ENCODE measurements at regions not wholly inside any gene's neighbourhood (a gene's known extent, or its start where the extent isn't known, plus 50 kb on each side); places are given as distances from the start of the nearest gene placed in this dataset.

GRCh38 chr1:164064501-164064900 is 494.5 kb upstream of the PBX1 start:
- Mint-ChIP-seq H3K4me3 (no peak overlapping the region), H3K4me1 (no peaks in the 10 kb centered on the region), H3K9me3 (peaks cover 0 to 5% (median 5%) of the 10 kb centered on the region in 6 donors), H3K27me3 (ENCODE audit: low read depth in 3 of 3) (peaks cover 0 to 2% (median 0%) of the 10 kb centered on the region in 3 donors), H3K36me3 (no peaks in the 10 kb centered on the region), H3K27ac (no peak overlapping the region)
- DNase-seq: no peak

- Mint-ChIP-seq H3K36me3 (peaks cover 0 to 4% (median 0%) of the 10 kb centered on the region in 3 donors), H3K27ac (no peak overlapping the region), H3K4me1 (no peaks in the 10 kb centered on the region), H3K27me3 (ENCODE audit: low read depth in 3 of 3) (peaks cover 0 to 2% (median 0%) of the 10 kb centered on the region in 3 donors), H3K9me3 (peaks cover 11 to 36% (median 23%) of the 10 kb centered on the region in 6 donors), H3K4me3 (no peak overlapping the region)
- no peak for DNase-seq
Observed at GRCh38 chr1:164071288-164071687, 487.7 kb upstream of the PBX1 start.

GRCh38 chr1:164086832-164087231 is 472.2 kb upstream of the PBX1 start:
- no peak overlapping the region for H3K4me3 Mint-ChIP-seq
- no peaks in the 10 kb centered on the region for H3K27me3 Mint-ChIP-seq (ENCODE audit: low read depth in 3 of 3)
- no peak overlapping the region for H3K27ac Mint-ChIP-seq
- H3K9me3 Mint-ChIP-seq: peaks cover 0 to 20% (median 5%) of the 10 kb centered on the region in 6 donors
- no peaks in the 10 kb centered on the region for H3K36me3 Mint-ChIP-seq
- no peaks in the 10 kb centered on the region for H3K4me1 Mint-ChIP-seq
- no peak for DNase-seq

DNA sequence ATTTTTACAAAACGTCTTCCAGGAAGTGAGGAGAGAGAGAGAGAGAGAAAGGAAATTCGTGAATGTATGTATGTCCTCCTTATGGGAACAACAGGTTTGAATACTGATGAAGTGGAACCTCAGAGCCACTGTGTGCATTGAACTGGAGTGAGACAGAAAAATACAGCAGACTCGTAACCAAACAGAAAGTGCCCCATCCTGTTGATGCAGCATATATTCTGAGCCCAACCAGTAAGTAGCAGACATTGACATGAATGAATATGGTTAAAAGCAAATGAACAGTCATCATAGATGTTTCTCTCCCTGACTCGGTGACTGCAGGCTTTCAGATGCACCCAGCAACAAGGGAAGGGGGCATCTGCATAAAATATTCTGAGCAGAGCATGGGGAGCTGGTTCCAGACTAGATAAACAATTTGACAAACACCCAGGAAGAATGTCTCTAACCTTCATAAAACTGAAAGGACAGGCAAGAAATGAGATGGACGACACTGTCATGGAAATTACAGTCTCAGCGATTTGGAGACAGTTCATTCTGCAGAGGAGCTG is 471.0 kb upstream of the PBX1 start:
- Mint-ChIP-seq H3K27ac (no peak overlapping the region), H3K27me3 (ENCODE audit: low read depth in 3 of 3) (no peaks in the 10 kb centered on the region), H3K4me3 (no peak overlapping the region), H3K4me1 (no peaks in the 10 kb centered on the region), H3K9me3 (peaks cover 2 to 25% (median 5%) of the 10 kb centered on the region in 6 donors), H3K36me3 (no peaks in the 10 kb centered on the region)
- no peak for DNase-seq

DNA sequence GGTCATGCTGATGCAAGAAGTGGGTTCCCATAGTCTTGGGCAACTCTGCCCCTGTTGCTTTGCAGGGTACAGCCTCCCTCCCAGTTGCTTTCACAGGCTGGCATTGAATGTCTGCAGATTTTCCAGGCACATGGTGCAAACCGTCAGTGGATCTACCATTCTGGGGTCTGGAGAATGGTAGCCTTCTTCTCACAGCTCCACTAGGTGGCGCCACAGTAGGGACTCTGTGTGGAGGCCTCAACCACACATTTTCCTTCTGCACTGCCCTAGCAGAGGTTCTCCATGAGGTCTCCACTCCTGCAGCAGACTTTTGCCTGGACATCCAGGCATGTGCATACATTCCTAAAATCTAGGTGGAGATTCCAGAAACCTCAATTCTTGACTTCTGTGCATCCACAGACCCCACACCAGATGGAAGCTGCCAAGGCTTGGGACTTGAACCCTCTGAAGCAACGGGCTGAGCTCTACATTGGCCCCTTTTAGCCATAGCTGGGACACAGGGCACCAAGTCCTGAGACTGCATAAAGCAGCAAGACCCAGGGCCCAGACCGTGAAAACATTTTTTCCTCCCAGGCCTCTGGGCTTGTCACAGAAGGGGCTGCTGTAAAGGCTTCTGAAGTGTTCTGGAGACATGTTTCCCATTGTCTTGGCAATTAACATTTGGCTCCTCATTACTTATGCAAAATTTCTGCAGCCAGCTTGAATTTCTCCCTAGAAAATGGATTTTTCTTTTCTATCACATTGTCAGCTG is 466.2 kb upstream of the PBX1 start:
- no peak overlapping the region for H3K27ac Mint-ChIP-seq
- H3K4me1 Mint-ChIP-seq: no peaks in the 10 kb centered on the region
- peaks cover 0 to 22% (median 8%) of the 10 kb centered on the region in 6 donors for H3K9me3 Mint-ChIP-seq
- H3K27me3 Mint-ChIP-seq (ENCODE audit: low read depth in 3 of 3): peaks cover 0 to 6% (median 0%) of the 10 kb centered on the region in 3 donors
- H3K36me3 Mint-ChIP-seq: no peaks in the 10 kb centered on the region
- H3K4me3 Mint-ChIP-seq: no peak overlapping the region
- DNase-seq: no peak

- no peak for DNase-seq
- H3K36me3 Mint-ChIP-seq: no peaks in the 10 kb centered on the region
- no peaks in the 10 kb centered on the region for H3K4me1 Mint-ChIP-seq
- H3K27ac Mint-ChIP-seq: no peak overlapping the region
- H3K4me3 Mint-ChIP-seq: no peak overlapping the region
- H3K9me3 Mint-ChIP-seq: peaks cover 0 to 17% (median 7%) of the 10 kb centered on the region in 6 donors
- peaks cover 0 to 8% (median 0%) of the 10 kb centered on the region in 3 donors for H3K27me3 Mint-ChIP-seq (ENCODE audit: low read depth in 3 of 3)
Observed at GRCh38 chr1:164093543-164093942, 465.4 kb upstream of the PBX1 start.

- DNase-seq: no peak
- H3K4me3 Mint-ChIP-seq: no peak overlapping the region
- no peak overlapping the region for H3K27ac Mint-ChIP-seq
- H3K9me3 Mint-ChIP-seq: peaks cover 0 to 4% (median 0%) of the 10 kb centered on the region in 6 donors
- H3K36me3 Mint-ChIP-seq: no peaks in the 10 kb centered on the region
- H3K4me1 Mint-ChIP-seq: no peaks in the 10 kb centered on the region
- peaks cover 0 to 3% (median 0%) of the 10 kb centered on the region in 3 donors for H3K27me3 Mint-ChIP-seq (ENCODE audit: low read depth in 3 of 3)
Observed at GRCh38 chr1:164101802-164102201, 457.2 kb upstream of the PBX1 start.

GRCh38 chr1:164131949-164132348 is 427.0 kb upstream of the PBX1 start:
- no peak for DNase-seq
- peaks cover 0 to 8% (median 2%) of the 10 kb centered on the region in 3 donors for H3K27me3 Mint-ChIP-seq (ENCODE audit: low read depth in 3 of 3)
- no peak overlapping the region for H3K27ac Mint-ChIP-seq
- no peak overlapping the region for H3K4me3 Mint-ChIP-seq
- peaks cover 0 to 12% (median 3%) of the 10 kb centered on the region in 6 donors for H3K9me3 Mint-ChIP-seq
- H3K4me1 Mint-ChIP-seq: no peaks in the 10 kb centered on the region
- H3K36me3 Mint-ChIP-seq: no peaks in the 10 kb centered on the region

- no peak for DNase-seq
- Mint-ChIP-seq H3K27ac (no peak overlapping the region), H3K36me3 (no peaks in the 10 kb centered on the region), H3K9me3 (peaks cover 0 to 4% (median 0%) of the 10 kb centered on the region in 6 donors), H3K4me1 (no peaks in the 10 kb centered on the region), H3K4me3 (no peak overlapping the region), H3K27me3 (ENCODE audit: low read depth in 3 of 3) (peaks cover 0 to 3% (median 0%) of the 10 kb centered on the region in 3 donors)
Observed at GRCh38 chr1:164137273-164137925, 421.6 kb upstream of the PBX1 start.

DNA sequence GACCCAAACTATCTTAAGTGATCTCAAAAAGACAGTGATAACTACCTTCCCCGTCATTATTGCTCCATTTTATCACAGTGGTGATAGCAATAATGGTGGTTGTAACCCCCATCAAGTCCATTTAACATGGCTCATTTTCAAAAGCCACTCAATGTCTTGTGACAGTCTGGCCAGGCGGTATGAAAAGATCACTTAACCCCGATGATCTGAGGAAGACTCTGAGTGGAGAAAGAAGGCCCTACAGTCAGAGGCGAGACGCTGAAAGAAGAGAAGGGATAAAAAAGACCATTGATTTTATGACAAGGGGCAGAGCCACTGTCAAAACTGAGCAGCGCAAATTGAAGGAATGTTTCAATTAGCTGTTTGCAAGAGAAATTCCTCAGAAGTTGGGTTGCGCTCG is 417.2 kb upstream of the PBX1 start:
- H3K9me3 Mint-ChIP-seq: peaks cover 0 to 10% (median 1%) of the 10 kb centered on the region in 6 donors
- H3K4me3 Mint-ChIP-seq: no peak overlapping the region
- no peak for DNase-seq
- H3K27ac Mint-ChIP-seq: no peak overlapping the region
- H3K27me3 Mint-ChIP-seq (ENCODE audit: low read depth in 3 of 3): peaks cover 0 to 3% (median 1%) of the 10 kb centered on the region in 3 donors
- H3K4me1 Mint-ChIP-seq: no peaks in the 10 kb centered on the region
- H3K36me3 Mint-ChIP-seq: no peaks in the 10 kb centered on the region

GRCh38 chr1:164154622-164155021 is 404.4 kb upstream of the PBX1 start:
- Mint-ChIP-seq H3K4me3 (no peak overlapping the region), H3K4me1 (no peaks in the 10 kb centered on the region), H3K36me3 (no peaks in the 10 kb centered on the region), H3K9me3 (peaks cover 0 to 19% (median 2%) of the 10 kb centered on the region in 6 donors), H3K27me3 (ENCODE audit: low read depth in 3 of 3) (peaks cover 0 to 2% (median 0%) of the 10 kb centered on the region in 3 donors), H3K27ac (no peak overlapping the region)
- DNase-seq: no peak

DNA sequence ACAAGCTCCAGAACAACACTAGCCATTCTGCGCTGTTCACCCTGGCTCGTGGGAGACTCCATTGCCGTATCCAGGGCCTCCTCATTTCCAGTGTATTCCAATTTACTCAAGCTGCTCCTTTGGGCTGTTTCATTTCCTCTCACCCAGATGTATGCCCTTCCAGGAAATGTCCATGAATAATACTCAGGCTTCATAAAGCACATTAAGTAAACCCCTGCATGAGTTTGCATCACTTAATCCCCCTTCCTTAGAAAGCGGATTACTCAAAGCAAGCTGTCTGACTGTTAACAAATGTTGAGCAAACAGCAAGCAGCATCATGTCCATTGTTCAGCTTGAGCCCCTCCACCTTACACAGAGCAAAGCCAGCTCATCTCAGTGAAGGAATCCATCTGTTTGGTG is 403.6 kb upstream of the PBX1 start:
- no peak overlapping the region for H3K4me3 Mint-ChIP-seq
- H3K4me1 Mint-ChIP-seq: no peaks in the 10 kb centered on the region
- peaks cover 0 to 1% (median 0%) of the 10 kb centered on the region in 3 donors for H3K27me3 Mint-ChIP-seq (ENCODE audit: low read depth in 3 of 3)
- peaks cover 0 to 19% (median 2%) of the 10 kb centered on the region in 6 donors for H3K9me3 Mint-ChIP-seq
- no peak for DNase-seq
- H3K27ac Mint-ChIP-seq: no peak overlapping the region
- no peaks in the 10 kb centered on the region for H3K36me3 Mint-ChIP-seq

DNA sequence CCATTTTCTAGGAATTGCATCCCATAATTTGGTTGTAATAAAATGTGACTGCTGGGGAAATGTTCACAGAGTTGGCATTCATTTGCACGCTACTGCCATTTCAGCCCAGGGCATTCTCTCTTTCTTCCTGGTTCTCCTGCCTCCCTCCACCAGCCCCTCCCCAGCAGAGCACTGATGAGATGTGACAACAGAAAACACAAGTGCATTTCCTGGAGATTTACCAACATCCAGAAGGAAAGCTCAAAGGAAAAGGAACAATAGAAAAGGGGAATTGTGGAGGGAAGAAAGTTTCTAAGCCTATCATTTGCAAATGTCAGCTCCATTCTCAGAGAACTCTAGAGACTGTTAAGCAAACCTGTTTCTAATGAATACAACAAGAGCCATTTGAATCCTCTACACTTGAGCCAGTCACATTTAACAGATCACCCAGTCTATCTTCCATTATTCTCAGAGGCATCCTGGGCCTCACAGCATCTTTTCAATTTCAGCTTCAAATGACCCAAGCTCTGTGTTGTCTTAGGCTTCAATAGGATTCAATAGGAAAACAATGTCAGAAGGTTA is 395.6 kb upstream of the PBX1 start:
- no peak overlapping the region for H3K27ac Mint-ChIP-seq
- no peaks in the 10 kb centered on the region for H3K4me1 Mint-ChIP-seq
- H3K9me3 Mint-ChIP-seq: peaks cover 0 to 13% (median 5%) of the 10 kb centered on the region in 6 donors
- no peak overlapping the region for H3K4me3 Mint-ChIP-seq
- peaks cover 0 to 6% (median 0%) of the 10 kb centered on the region in 3 donors for H3K27me3 Mint-ChIP-seq (ENCODE audit: low read depth in 3 of 3)
- DNase-seq: no peak
- H3K36me3 Mint-ChIP-seq: no peaks in the 10 kb centered on the region

- H3K27me3 Mint-ChIP-seq (ENCODE audit: low read depth in 3 of 3): peaks cover 0 to 4% (median 2%) of the 10 kb centered on the region in 3 donors
- peaks cover 2 to 28% (median 13%) of the 10 kb centered on the region in 6 donors for H3K9me3 Mint-ChIP-seq
- no peaks in the 10 kb centered on the region for H3K4me1 Mint-ChIP-seq
- DNase-seq: no peak
- H3K36me3 Mint-ChIP-seq: no peaks in the 10 kb centered on the region
- H3K4me3 Mint-ChIP-seq: no peak overlapping the region
- no peak overlapping the region for H3K27ac Mint-ChIP-seq
Observed at GRCh38 chr1:164165466-164165865, 393.5 kb upstream of the PBX1 start.

Data from immature natural killer cell (primary cell).